ENCODE measurements at regions not wholly inside any gene's neighbourhood (a gene's known extent, or its start where the extent isn't known, plus 50 kb on each side); places are given as distances from the start of the nearest gene placed in this dataset.
A peak's percentile ranks its signal among the peaks of the same experiment; 100 is the strongest.

DNA sequence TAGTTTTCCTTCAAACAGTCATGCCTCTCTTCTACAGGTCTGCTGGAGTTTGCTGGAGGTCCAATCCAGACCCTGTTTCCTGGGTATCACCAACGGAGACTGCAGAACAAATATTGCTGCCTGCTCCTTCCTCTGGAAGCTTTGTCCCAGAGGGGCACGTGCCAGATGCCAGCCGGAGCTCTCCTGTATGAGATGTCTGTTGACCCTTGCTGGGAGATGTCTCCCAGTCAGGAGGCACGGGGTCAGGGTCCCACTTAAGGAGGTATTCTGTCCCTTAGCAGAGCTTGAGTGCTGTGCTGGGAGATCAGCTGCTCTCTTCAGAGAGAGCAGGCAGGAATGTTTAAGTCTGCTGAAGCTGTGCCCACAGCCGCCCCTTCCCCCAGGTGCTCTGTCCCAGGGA lies 666.9 kb downstream of the FRK start:
- Histone ChIP-seq H4K20me1 (ENCODE audit: low read depth) (no peaks in the 10 kb centered on the region), H3K4me1 (no peaks in the 10 kb centered on the region), H3F3A (ENCODE audit: low read depth) (no peaks in the 10 kb centered on the region), H3K79me2 (ENCODE audit: low read depth) (no peaks in the 10 kb centered on the region), H3K4me2 (no peak overlapping the region), H3K9me3 (ENCODE audit: low read depth) (no peaks in the 10 kb centered on the region), H3K27ac (no peak overlapping the region), H3K9ac (no peak overlapping the region), H3K4me3 (no peak overlapping the region), H3K36me3 (no peaks in the 10 kb centered on the region), H2AFZ (replicated peaks) (no peak overlapping the region), H3K27me3 (no peaks in the 10 kb centered on the region)
- Mint-ChIP-seq H3K4me1 (no peaks in the 10 kb centered on the region), H3K4me3 (no peak overlapping the region), H3K36me3 (no peaks in the 10 kb centered on the region), H3K27me3 (ENCODE audit: insufficient read depth, low read depth) (peaks cover 2% of the 10 kb centered on the region), H3K9me3 (peaks cover 14% of the 10 kb centered on the region), H3K27ac (no peak overlapping the region)
- no peak for DNase-seq (ENCODE audit: low spot score)
- TF ChIP-seq EZH2 (IDR thresholded peaks at IDR 0.05) (no peak), EZH2phosphoT487 (IDR thresholded peaks at IDR 0.05) (no peak)
- TF ChIP-seq, protein P1, sequence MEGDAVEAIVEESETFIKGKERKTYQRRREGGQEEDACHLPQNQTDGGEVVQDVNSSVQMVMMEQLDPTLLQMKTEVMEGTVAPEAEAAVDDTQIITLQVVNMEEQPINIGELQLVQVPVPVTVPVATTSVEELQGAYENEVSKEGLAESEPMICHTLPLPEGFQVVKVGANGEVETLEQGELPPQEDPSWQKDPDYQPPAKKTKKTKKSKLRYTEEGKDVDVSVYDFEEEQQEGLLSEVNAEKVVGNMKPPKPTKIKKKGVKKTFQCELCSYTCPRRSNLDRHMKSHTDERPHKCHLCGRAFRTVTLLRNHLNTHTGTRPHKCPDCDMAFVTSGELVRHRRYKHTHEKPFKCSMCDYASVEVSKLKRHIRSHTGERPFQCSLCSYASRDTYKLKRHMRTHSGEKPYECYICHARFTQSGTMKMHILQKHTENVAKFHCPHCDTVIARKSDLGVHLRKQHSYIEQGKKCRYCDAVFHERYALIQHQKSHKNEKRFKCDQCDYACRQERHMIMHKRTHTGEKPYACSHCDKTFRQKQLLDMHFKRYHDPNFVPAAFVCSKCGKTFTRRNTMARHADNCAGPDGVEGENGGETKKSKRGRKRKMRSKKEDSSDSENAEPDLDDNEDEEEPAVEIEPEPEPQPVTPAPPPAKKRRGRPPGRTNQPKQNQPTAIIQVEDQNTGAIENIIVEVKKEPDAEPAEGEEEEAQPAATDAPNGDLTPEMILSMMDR (IDR thresholded peaks at IDR 0.05) = no peak

GRCh38 chr6:115370202-115370601 lies 690.5 kb downstream of the FRK start:
- Histone ChIP-seq H2AFZ (replicated peaks) (no peak overlapping the region), H3K79me2 (ENCODE audit: low read depth) (no peaks in the 10 kb centered on the region), H3K4me3 (no peak overlapping the region), H3K36me3 (no peaks in the 10 kb centered on the region), H3K27ac (no peak overlapping the region), H3K4me1 (no peaks in the 10 kb centered on the region), H3K27me3 (no peaks in the 10 kb centered on the region), H3K4me2 (no peak overlapping the region), H3K9me3 (ENCODE audit: low read depth) (no peaks in the 10 kb centered on the region), H3K9ac (no peak overlapping the region), H4K20me1 (ENCODE audit: low read depth) (no peaks in the 10 kb centered on the region), H3F3A (ENCODE audit: low read depth) (no peaks in the 10 kb centered on the region)
- no peaks in the 10 kb centered on the region for H3K4me1 Mint-ChIP-seq
- H3K27ac Mint-ChIP-seq = no peak overlapping the region
- H3K4me3 Mint-ChIP-seq = no peak overlapping the region
- TF ChIP-seq EZH2 (IDR thresholded peaks at IDR 0.05) = no peak
- TF ChIP-seq, protein P1 (IDR thresholded peaks at IDR 0.05) = no peak
- no peak for TF ChIP-seq EZH2phosphoT487 (IDR thresholded peaks at IDR 0.05)
- peaks cover 3% of the 10 kb centered on the region for H3K36me3 Mint-ChIP-seq
- peaks cover 3% of the 10 kb centered on the region for H3K27me3 Mint-ChIP-seq (ENCODE audit: insufficient read depth, low read depth)
- DNase-seq (ENCODE audit: low spot score) = no peak
- peaks cover 7% of the 10 kb centered on the region for H3K9me3 Mint-ChIP-seq

GRCh38 chr6:115365783-115366182 lies 694.9 kb downstream of the FRK start:
- H3K4me3 ChIP-seq = no peak overlapping the region
- no peaks in the 10 kb centered on the region for H3K4me1 ChIP-seq
- Mint-ChIP-seq H3K27me3 (ENCODE audit: insufficient read depth, low read depth) (peaks cover 3% of the 10 kb centered on the region), H3K27ac (peak overlapping the region; percentile 9), H3K9me3 (peaks cover 7% of the 10 kb centered on the region), H3K4me1 (no peaks in the 10 kb centered on the region), H3K4me3 (no peak overlapping the region), H3K36me3 (peaks cover 3% of the 10 kb centered on the region)
- H3K9me3 ChIP-seq (ENCODE audit: low read depth) = no peaks in the 10 kb centered on the region
- no peak overlapping the region for H3K4me2 ChIP-seq
- H3K27me3 ChIP-seq = no peaks in the 10 kb centered on the region
- TF ChIP-seq EZH2phosphoT487 (IDR thresholded peaks at IDR 0.05) = no peak
- no peaks in the 10 kb centered on the region for H3K79me2 ChIP-seq (ENCODE audit: low read depth)
- H3F3A ChIP-seq (ENCODE audit: low read depth) = no peaks in the 10 kb centered on the region
- no peak overlapping the region for H3K27ac ChIP-seq
- H4K20me1 ChIP-seq (ENCODE audit: low read depth) = no peaks in the 10 kb centered on the region
- H3K9ac ChIP-seq = no peak overlapping the region
- no peak for DNase-seq (ENCODE audit: low spot score)
- no peaks in the 10 kb centered on the region for H3K36me3 ChIP-seq
- H2AFZ ChIP-seq (replicated peaks) = no peak overlapping the region

DNA sequence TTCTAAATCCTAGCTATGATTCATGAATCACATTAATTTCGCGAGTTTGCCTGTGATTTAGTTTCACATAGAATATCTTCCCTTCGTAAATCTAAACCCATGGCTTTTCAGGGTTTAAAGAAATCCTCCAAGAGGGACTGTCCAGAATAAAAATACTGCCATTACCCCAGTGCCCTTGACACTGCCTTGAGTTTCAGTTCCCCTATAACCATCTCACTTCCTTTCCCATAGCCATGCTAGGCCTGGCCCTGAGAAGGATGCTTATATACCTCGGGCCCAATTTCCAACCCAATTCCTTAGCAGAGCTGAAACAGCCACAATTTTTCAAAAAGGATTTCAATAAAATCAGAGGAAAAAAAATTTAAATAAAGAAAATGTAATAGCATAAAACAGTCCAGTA lies 697.3 kb downstream of the FRK start:
- Histone ChIP-seq H3K9ac (no peak overlapping the region), H3K79me2 (ENCODE audit: low read depth) (no peaks in the 10 kb centered on the region), H3K4me2 (no peak overlapping the region), H3F3A (ENCODE audit: low read depth) (no peaks in the 10 kb centered on the region), H3K27ac (no peak overlapping the region), H3K4me1 (no peaks in the 10 kb centered on the region), H3K36me3 (no peaks in the 10 kb centered on the region), H3K9me3 (ENCODE audit: low read depth) (no peaks in the 10 kb centered on the region), H3K27me3 (no peaks in the 10 kb centered on the region), H2AFZ (replicated peaks) (no peak overlapping the region), H3K4me3 (no peak overlapping the region), H4K20me1 (ENCODE audit: low read depth) (no peaks in the 10 kb centered on the region)
- Mint-ChIP-seq H3K4me1 (no peaks in the 10 kb centered on the region), H3K27ac (no peak overlapping the region), H3K36me3 (peaks cover 3% of the 10 kb centered on the region), H3K9me3 (peaks cover 7% of the 10 kb centered on the region), H3K27me3 (ENCODE audit: insufficient read depth, low read depth) (peaks cover 3% of the 10 kb centered on the region), H3K4me3 (no peak overlapping the region)
- no peak for DNase-seq (ENCODE audit: low spot score)
- TF ChIP-seq, protein P1 (IDR thresholded peaks at IDR 0.05) = no peak
- TF ChIP-seq EZH2 (IDR thresholded peaks at IDR 0.05) (no peak), EZH2phosphoT487 (IDR thresholded peaks at IDR 0.05) (no peak)

Data from neural progenitor cell (in vitro differentiated cells).